NCI-H2227 treated with DMSO at 0.1 percent for 48 hours (cell line): ENCODE measurements at regions not wholly inside any gene's neighbourhood (a gene's known extent, or its start where the extent isn't known, plus 50 kb on each side); places are given as distances from the start of the nearest gene placed in this dataset.

ENCODE experiments used
- DNase-seq: peaks from one replicate; lab custom pipeline; 2025; lab: John Stamatoyannopoulos, UW

- no peak for DNase-seq
Measured at GRCh38 chr5:14983666-14984441, 112.3 kb upstream of the ANKH start.

GRCh38 chr5:14980698-14981097, 109.1 kb upstream of the ANKH start:
- no peak for DNase-seq

GRCh38 chr5:14977058-14977685, 105.6 kb upstream of the ANKH start:
- DNase-seq = no peak

- DNase-seq = no peak
Measured at GRCh38 chr5:14976486-14976885, 104.9 kb upstream of the ANKH start.

DNA sequence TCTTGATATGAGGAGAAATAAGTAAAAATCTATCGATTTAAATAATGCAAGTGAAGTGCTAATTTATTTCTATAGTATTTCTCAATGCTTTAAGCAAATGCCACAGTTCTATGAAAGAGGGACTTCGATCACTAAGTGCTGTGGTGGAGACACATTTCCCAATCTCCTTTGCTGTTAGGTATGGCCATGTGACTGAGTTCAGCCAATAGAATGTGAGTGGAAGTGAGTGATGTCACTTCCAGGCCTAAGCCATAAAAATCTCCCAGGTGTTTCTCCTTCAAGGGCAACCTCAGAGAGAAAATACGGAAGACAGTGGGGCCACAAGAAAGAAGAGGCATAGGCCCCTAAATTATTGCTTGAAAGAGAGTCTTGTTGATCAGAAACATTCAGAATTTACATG, 100.3 kb upstream of the ANKH start:
- DNase-seq = no peak

DNA sequence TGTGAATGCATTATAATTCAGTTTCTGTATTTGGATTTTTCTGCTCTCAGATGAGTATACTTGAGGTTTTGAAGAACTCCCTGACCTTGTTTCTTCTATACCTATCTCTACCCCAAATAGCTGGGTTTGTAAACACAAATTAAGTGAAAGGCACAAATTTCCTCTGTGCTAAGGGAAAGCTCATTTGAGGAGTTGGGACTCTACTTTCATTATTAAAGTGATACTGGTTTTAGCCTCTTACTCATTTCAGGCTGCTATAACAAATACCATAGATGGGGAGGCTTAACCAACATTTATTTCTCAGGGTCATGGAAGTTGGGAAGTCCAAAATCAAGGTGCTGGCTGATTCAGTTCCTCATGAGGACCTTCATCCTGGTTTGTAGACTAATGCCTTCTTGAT, 97.2 kb upstream of the ANKH start:
- no peak for DNase-seq

DNA sequence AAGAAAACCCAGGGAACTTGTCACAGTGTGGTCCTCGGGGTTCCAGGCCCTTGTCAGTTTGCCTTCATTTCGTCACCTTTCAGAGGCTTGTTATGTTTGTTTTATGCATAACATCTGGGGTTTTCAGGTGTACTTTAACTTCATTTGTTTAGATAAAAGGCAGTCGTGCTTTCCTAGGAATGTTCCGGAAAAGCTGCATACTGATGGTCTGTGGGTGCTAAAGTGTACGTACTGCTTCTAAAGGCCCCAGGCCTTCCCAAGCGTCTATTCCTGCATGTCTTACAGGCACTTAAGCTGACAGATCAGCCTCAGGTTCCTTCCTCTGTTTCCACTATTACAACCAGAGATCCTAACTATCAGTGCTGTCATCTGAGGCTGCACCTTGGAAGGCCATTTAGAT, 95.6 kb upstream of the ANKH start:
- DNase-seq = no peak

DNA sequence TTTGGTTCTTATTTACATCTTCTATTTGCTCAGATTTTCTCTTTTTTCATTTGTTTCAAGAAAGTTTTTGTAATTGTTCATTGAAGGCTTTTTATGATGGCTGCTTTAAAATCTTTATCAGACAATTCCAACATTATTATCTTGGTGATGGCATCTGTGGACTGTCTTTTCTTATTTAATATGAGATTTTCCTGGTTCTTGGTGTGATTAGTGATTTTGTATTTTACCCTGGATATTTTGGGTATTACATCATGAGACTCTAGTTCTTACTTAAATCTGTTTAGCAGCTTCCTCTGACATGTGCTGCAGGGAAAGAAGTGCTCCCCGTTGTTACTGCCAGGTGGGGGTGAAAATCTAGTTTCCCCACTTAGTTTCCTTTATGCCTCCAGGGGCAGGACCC, 94.2 kb upstream of the ANKH start:
- no peak for DNase-seq

DNA sequence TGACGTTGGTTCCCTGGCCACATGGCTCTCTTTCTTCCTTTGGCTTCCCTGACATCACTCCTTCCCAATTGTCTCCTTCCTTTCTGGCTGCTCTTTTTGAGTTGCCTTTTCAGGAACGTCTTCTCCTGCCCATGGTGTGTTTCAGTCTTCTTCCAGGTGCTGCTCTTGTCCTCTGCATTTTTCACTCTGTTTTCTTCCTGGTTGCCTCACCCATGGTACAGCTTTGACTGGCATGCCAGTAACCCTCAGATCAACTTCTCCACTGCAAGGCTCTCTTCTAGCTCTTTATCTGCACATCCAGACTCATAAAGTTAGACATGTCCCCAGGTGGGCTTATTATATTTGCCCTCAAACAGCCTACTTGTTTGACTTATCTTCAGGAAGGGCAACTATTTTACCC, 91.0 kb upstream of the ANKH start:
- no peak for DNase-seq

DNA sequence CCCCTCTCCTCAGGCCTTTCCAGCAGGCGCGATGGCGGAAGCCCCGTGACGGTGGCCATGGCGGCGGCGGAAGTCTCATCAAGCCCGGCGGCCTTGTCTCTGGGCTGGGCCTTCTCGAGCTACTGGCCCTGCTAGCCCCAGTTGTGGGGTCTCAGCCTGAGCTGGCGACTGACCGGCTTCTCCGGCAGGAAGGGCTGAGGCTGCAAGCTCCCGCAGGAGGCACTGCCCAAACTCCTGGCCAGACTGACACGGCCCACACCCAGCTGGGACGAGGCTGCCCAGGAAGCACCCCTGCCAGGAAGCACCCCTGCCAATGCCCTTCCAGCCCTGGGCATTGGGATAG, 88.5 kb upstream of the ANKH start:
- no peak for DNase-seq

- DNase-seq = no peak
Measured at GRCh38 chr5:14959399-14960119, 88.0 kb upstream of the ANKH start.

DNA sequence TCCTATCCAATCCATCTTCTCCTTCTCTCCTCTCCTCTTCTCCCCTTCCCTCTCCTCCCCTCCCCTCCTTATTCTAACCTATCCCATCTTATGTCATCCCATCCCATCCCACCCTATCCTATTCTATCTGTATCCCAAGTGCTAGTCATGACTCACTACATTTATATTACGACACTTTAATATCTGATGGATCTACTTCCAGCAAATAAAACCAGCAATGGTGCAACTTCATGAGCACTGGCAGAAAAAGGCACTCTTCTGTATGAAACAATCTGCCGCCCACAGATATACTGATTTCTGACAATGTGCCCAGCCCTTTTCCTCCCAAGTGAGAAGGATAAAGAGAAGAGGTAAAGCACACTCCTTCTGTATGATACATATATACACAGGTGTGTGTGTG, 86.6 kb upstream of the ANKH start:
- no peak for DNase-seq

- no peak for DNase-seq
Measured at GRCh38 chr5:14956423-14957046, 85.0 kb upstream of the ANKH start.

- DNase-seq = no peak
Measured at GRCh38 chr5:14954616-14955343, 83.2 kb upstream of the ANKH start.

DNA sequence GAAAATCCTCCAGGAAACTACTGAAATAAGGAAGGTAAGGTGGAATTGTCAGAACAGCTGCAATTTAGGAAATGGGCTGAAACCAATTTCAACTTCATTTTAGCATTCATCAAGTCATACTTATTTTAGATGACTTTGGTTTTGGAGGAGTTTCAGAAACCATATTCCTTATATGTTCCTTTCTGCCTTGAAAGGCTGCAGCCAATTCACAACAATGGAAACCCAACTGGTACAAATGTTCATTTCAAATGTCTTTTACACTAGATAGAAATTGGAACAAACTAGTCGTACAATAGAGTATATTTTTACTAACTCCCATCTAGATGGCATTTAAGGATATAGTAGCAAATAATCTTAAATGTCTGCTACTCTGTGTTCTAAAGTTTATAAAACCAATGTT, 82.6 kb upstream of the ANKH start:
- no peak for DNase-seq

GRCh38 chr5:14953075-14953607, 81.6 kb upstream of the ANKH start:
- DNase-seq = no peak

GRCh38 chr5:14948383-14948782, 76.8 kb upstream of the ANKH start:
- DNase-seq = no peak

DNA sequence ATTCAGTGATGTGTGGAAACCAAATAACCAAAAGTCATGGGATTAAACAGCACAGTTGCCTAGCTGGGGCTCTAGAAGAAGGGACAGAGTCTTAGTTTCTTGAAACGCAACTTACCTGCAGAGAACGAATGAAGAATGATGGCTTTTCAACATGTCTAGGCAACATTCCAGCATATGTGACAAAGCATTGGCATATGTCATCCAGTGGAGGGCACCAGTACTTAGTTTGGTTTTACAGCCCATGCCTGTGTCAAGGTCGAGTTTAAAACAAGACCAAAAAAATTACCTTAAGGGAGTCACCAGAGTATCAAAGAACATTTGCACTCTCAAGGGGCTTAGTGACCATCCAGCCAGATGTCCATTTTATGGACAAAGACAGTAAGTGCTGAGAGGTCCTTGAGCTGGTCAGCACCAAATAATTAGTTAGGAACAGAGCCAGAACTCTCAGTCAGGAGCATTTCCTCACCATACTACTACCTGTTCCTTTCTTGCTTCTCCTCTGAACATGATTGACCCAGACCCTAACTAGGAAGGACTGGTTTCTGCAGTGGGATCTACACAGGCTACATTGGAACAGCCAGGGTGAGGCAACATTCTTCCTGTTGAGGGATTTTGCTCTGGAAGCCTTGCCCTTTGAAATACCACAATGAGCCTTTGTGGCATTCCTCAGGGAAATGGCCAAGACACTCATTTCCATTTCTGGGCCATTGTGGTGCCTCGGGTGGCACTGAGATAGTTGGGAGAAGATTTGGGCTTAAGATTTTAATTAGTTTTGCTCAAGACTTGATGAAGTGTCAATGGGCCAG, 75.4 kb upstream of the ANKH start:
- no peak for DNase-seq

DNA sequence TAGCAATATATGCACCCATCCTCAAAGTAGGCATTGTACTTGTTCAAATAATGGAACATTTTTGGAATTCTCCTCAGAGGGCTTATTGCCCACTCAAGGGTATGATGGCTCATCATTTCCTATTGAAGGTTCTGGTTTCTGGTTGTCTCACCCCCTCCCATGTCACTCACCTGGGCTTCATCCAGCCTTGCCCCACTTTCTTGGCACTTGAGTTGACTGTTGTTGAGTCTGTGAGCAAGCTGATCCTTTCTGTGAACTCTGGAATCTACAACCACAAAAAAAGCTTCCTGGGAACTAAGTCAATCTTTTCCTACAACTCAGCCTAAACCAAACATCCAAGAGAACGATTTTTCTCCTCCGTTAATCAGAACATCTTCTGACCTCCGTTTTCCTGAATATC, 73.9 kb upstream of the ANKH start:
- no peak for DNase-seq

- no peak for DNase-seq
Measured at GRCh38 chr5:14944996-14945395, 73.4 kb upstream of the ANKH start.

DNA sequence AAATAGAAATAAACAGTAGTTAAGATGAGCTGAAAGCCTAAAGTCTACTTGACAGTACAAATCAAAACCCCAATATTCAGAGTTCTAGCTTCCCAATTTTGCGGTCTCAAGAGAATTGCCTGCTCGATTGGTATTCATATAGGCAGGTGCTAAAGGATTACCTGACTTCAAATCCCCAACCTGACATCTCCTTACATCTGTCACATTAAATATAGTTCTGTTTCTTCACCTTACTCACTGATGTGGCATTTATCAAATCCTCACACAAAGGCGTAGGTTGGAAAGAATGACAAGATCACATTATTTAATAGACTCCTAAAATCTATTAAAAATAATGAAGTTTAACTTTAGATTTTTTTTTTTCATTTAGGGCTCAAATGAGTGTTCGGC, 72.8 kb upstream of the ANKH start:
- no peak for DNase-seq
